C4-2B (cell line): ENCODE measurements at regions not wholly inside any gene's neighbourhood (a gene's known extent, or its start where the extent isn't known, plus 50 kb on each side); places are given as distances from the start of the nearest gene placed in this dataset.

ENCODE experiments used
- ZFX ChIP-seq: fragments of 450-650 bp; IDR thresholded peaks from 2 replicates; pipeline ENCODE4 v1.6.1; 2017
- TF ChIP-seq, protein P1 (sequence below): fragments of 450-650 bp; conservative IDR thresholded peaks from 2 replicates; pipeline ENCODE4 v1.5.1; 2017; ENCODE audit warnings: mild to moderate bottlenecking

DNA sequence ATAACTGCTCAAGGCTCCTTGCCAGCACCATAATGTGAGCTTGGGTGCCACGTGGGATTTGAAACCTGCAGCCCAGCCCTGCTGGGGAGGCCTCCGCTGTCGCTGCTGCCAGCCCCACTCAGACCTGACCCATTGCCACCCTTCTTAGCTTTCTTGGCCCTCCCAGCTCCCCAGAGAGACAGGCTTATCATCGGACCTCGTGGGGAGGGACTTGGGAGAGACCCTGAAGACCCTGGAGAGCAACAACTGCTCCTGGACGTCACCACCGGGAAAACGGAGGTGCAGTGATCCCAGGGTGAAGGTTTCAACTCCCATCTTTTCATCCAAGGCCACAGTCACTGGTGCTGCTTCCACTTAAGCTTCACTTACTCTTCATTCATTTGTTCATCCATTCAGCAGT lies 596.1 kb downstream of the PTPRU start:
- TF ChIP-seq, protein P1, sequence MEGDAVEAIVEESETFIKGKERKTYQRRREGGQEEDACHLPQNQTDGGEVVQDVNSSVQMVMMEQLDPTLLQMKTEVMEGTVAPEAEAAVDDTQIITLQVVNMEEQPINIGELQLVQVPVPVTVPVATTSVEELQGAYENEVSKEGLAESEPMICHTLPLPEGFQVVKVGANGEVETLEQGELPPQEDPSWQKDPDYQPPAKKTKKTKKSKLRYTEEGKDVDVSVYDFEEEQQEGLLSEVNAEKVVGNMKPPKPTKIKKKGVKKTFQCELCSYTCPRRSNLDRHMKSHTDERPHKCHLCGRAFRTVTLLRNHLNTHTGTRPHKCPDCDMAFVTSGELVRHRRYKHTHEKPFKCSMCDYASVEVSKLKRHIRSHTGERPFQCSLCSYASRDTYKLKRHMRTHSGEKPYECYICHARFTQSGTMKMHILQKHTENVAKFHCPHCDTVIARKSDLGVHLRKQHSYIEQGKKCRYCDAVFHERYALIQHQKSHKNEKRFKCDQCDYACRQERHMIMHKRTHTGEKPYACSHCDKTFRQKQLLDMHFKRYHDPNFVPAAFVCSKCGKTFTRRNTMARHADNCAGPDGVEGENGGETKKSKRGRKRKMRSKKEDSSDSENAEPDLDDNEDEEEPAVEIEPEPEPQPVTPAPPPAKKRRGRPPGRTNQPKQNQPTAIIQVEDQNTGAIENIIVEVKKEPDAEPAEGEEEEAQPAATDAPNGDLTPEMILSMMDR: no peak
- TF ChIP-seq ZFX: no peak
